ENCODE measurements at regions not wholly inside any gene's neighbourhood (a gene's known extent, or its start where the extent isn't known, plus 50 kb on each side); places are given as distances from the start of the nearest gene placed in this dataset.

DNA sequence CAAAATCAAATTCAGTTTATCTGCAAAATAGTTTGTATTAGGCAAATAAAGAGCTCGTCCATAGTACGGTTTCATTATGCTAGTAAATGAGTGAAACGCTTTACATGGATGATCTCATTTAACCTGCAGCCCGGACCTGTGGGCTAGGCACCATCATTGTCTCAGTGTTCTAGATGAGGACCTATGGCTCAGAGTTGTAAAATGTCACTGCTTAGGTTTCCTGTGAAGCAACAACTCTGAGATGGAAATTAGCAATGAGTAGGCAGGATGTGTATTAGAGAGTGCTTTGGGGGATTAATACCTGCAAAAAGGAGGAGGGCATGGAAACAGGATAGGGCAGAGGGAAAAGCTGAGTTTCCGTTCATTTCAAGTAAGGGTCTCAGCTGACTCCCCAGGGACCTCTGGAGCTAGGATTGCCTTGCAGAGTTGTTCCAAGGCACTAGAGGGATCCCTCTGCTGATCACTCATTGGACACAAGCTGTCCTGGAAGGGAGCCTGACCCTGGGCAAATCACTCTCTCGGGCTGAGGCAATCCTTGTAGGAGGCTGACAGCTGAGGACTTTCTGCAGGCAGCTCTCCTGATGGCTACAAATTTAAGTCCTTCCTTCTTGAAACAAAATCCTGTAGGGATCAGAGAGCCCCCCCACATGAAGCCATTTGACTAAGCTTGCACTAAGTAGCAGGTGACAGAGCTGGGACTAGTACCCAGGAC is 58.8 kb upstream of the SIX2 start:
- ATAC-seq (no peak), DNase-seq (ENCODE audit: low spot score) (no peak)
- intact Hi-C loops (cut with DNase I), result no loop called here

Data from sciatic nerve (tissue), 2 donors.